Effector memory CD8-positive, alpha-beta T cell (primary cell): ENCODE measurements at regions not wholly inside any gene's neighbourhood (a gene's known extent, or its start where the extent isn't known, plus 50 kb on each side); places are given as distances from the start of the nearest gene placed in this dataset.

Experiments used
- ATAC-seq: fragments of 150-1000 bp; cut with Tn5 transposase; replicated peaks from 2 replicates; pipeline ENCODE4 v1.10.0; 2021; ENCODE audit warnings: mild to moderate bottlenecking, moderate library complexity
- DNase-seq, 3 experiments: peaks; one replicate each; pipeline ENCODE4 v3.0.0; 2021
- H3K27ac Mint-ChIP-seq, 2 donors: one replicate each; pipeline ENCODE4 v1.8.0; 2022; ENCODE audit warnings: mild to moderate bottlenecking in 2 of 2, mixed read lengths in 2 of 2, moderate library complexity in 2 of 2
- H3K27me3 Mint-ChIP-seq, 2 donors: one replicate each; pipeline ENCODE4 v1.8.0; 2022; ENCODE audit warnings: mixed read lengths in 2 of 2
- H3K36me3 Mint-ChIP-seq: one replicate; pipeline ENCODE4 v1.8.0; 2022; ENCODE audit warnings: mild to moderate bottlenecking, moderate library complexity, mixed read lengths; ENCODE audit not compliant: insufficient read depth
- H3K4me1 Mint-ChIP-seq, 2 donors: one replicate each; pipeline ENCODE4 v1.8.0; 2022; ENCODE audit warnings: low read depth in 2 of 2, mixed read lengths in 2 of 2
- H3K4me3 Mint-ChIP-seq, 2 donors: one replicate each; pipeline ENCODE4 v1.8.0; 2022; ENCODE audit warnings: mild to moderate bottlenecking in 2 of 2, mixed read lengths in 2 of 2, moderate library complexity in 2 of 2
- H3K9me3 Mint-ChIP-seq, 2 donors: one replicate each; pipeline ENCODE4 v1.8.0; 2022; ENCODE audit warnings: mixed read lengths in 2 of 2

DNA sequence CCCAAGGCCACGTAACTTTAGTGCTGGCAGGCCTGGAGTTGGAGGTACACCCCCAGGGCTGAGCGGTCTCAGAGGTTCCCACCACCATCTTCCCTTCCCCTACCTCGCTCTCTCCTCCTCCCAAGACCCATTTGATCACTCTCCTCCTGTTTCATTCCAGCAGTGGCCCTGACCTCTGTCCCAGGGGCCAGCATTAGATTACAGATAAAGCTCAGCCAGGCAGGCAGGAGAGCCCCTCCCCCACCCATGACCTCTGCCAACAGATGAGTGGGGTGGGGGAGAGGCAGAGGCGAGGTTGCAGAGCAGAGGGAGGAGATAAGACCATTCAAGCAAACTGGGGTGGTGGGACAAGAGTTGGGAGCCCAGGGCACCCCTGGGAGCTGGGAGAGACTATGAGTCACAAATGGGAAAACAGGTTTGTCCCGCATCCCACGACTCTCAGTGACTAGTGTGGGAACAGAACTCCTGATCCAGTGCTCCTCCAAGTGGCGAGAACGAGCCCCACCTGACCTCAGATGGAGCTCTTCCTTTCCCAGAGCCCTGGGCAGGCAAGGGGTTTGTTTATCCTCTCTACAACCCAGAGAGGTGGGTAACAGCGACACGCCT is 367.9 kb downstream of the MN1 start:
- Mint-ChIP-seq H3K27me3 (peaks cover 13% of the 10 kb centered on the region in 2 donors), H3K4me3 (no peak overlapping the region), H3K4me1 (no peaks in the 10 kb centered on the region), H3K27ac (no peak overlapping the region), H3K9me3 (peaks cover under 1 to 8% of the 10 kb centered on the region in 2 donors), H3K36me3 (no peaks in the 10 kb centered on the region)
- ATAC-seq: no peak
- DNase-seq: no peak

DNA sequence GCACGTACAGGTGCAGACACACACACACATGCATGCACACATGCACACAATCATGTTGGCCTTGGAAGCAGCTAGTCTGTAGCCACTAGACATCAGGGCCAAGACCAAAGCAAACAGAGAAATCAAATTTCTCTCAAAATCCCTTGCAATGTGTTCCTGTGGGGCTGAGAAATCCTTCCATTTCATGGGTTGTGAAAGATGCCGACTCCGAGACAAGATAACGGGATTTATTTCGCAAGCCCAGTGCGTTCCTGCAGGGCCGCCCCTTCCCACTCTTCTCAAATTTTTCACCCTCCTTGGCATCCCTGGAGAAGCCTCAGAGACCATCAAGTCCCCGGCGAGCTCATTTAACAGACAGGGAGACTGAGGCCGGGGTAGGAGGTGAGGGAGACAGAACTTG is 366.7 kb downstream of the MN1 start:
- H3K27me3 Mint-ChIP-seq: peaks cover 13 to 14% of the 10 kb centered on the region in 2 donors
- ATAC-seq (no peak), DNase-seq (no peak)
- H3K4me3 Mint-ChIP-seq: no peak overlapping the region
- no peak overlapping the region for H3K27ac Mint-ChIP-seq
- no peaks in the 10 kb centered on the region for H3K36me3 Mint-ChIP-seq
- H3K4me1 Mint-ChIP-seq: no peaks in the 10 kb centered on the region
- peaks cover 0 to 8% of the 10 kb centered on the region in 2 donors for H3K9me3 Mint-ChIP-seq

DNA sequence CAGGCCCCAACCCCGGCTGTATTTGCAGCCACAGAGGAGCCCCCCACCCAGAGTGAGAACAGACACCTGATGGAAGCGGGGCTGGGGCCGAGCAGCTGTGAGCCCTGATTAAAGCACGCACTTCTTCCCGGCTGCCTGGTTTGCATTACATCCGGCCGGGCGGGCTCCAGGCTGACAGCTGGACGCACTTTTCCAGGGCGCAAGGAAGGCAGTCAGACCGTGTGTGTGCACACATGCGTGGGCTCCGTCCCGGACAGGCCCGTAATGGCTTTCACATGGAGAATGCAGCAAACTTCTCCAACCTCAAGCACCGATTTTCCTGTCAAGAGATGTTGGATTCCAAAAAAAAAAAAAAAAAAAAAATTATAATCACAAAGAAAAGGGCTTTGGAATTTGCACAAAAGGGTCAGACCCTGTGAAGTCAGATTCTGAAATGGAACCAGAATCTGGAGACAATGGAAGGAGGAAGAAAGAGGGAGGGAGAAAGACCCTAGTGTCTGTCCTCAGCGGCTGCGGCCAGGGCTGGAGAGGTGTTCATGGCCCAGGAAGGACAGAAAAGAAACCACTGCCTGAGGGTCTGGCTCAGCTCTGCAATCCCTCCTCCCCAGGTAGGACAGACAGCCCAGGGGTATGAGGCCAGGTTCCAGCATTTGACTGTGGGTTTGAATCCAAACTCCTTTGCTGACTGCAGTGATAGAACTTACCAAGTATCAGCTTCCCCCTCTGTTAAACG is 365.5 kb downstream of the MN1 start:
- no peak overlapping the region for H3K27ac Mint-ChIP-seq
- H3K9me3 Mint-ChIP-seq: peaks cover 0 to 5% of the 10 kb centered on the region in 2 donors
- no peaks in the 10 kb centered on the region for H3K4me1 Mint-ChIP-seq
- DNase-seq (no peak), ATAC-seq (no peak)
- no peaks in the 10 kb centered on the region for H3K36me3 Mint-ChIP-seq
- H3K27me3 Mint-ChIP-seq: peaks cover 8 to 14% of the 10 kb centered on the region in 2 donors
- H3K4me3 Mint-ChIP-seq: no peak overlapping the region

DNA sequence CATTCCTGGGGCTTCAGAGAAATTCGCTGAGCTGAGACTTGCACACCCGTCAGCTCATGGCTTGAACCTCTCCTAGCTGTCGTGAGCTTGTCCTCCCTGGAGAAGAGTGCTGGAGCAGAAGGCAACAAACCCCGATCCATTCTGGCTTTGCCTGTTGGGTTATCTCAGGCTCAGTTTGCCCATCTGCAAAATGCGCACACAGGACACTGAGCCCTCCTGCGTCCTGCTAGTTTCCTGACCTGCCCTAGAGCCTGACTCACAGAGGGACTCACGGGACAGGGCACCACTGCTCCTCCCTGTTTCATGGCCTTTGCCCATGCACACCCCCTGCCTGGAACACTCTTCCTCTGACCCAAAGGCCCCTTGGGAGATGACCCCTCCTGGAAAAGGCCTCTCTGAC is 365.0 kb downstream of the MN1 start:
- Mint-ChIP-seq H3K4me1 (no peaks in the 10 kb centered on the region), H3K36me3 (no peaks in the 10 kb centered on the region), H3K27me3 (peaks cover 8 to 14% of the 10 kb centered on the region in 2 donors), H3K27ac (no peak overlapping the region), H3K4me3 (no peak overlapping the region), H3K9me3 (peaks cover 0 to 5% of the 10 kb centered on the region in 2 donors)
- ATAC-seq (no peak), DNase-seq (no peak)

DNA sequence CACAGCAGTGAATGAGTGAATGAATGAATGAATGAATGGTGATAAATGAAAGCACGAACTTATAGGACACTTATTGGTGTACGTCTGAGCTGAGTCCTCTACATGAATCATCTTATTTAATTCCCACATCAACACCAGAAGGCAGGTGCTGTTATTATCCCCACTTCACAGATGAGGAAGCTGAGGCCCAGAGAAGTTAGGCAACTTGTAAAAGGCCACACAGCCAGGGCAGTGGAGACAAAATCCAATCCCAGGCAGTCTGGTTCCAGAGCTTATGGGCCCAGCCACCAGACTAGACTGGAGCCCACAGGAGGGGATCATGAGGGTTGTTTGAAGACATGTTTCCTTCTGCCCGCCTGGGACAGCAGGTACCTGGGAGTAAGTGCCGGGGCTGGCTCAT is 364.0 kb downstream of the MN1 start:
- no peaks in the 10 kb centered on the region for H3K4me1 Mint-ChIP-seq
- H3K9me3 Mint-ChIP-seq: peaks cover 0 to 2% of the 10 kb centered on the region in 2 donors
- no peak for ATAC-seq
- H3K27me3 Mint-ChIP-seq: peaks cover 8 to 14% of the 10 kb centered on the region in 2 donors
- DNase-seq: no peak
- H3K27ac Mint-ChIP-seq: no peak overlapping the region
- H3K4me3 Mint-ChIP-seq: no peak overlapping the region
- no peaks in the 10 kb centered on the region for H3K36me3 Mint-ChIP-seq

DNA sequence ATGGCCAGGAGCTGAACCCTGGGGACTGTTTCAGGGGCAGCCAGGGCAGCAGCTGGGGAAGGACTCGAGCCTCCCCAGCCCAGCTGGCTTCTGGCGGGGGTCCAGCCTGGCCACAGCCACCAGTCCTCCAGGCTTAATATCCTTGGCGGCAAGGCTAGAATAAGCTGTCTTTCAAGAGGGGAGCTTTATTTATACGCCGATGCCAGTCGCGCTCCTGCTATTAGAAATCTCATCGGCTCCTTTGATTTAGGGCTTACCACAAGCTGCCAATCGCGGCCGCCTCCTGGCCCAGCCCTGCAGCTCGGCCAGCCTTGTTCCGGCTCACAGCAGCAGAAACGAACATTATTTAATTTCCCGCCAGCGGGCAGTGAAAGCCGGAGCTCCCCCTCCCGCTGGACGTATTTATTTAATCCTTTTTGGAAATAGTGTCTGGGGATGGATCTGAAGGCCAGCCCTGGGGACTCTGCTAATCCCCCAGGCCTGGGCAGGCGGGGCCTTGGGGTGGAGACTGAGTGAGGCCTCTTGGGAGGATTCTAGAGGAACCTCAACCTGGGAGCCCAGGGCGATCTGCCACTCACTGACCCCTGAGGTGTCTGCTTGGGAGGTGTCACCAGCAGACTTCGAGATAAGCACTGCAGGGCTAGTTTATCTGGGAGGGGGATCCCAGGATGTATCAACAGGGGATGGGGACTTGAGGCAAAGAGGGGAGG is 363.1 kb downstream of the MN1 start:
- ATAC-seq (no peak), DNase-seq (no peak)
- Mint-ChIP-seq H3K4me1 (no peaks in the 10 kb centered on the region), H3K27ac (no peak overlapping the region), H3K4me3 (no peak overlapping the region), H3K9me3 (no peaks in the 10 kb centered on the region), H3K36me3 (no peaks in the 10 kb centered on the region), H3K27me3 (peaks cover 8 to 17% of the 10 kb centered on the region in 2 donors)

DNA sequence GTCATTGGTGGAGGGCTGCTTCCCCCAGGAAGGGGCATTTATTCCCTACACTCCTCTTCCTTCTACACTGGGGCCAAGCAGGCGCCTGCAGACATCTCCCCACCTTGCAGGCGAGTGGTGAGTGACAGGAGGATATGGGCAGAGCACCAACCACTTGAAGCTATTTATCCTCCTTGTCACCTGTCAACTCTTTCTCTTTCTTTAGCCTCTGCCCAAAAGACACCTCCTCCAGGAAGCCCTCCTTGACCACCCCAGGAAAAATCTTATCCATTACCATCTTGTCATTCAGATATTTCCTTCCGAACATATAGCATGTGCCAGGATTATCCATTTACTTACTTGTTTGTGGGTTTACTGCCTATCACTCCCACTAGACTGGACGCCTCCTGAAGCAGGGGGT is 362.4 kb downstream of the MN1 start:
- no peaks in the 10 kb centered on the region for H3K9me3 Mint-ChIP-seq
- ATAC-seq (no peak), DNase-seq (no peak)
- H3K4me1 Mint-ChIP-seq: no peaks in the 10 kb centered on the region
- H3K4me3 Mint-ChIP-seq: no peak overlapping the region
- no peaks in the 10 kb centered on the region for H3K36me3 Mint-ChIP-seq
- H3K27ac Mint-ChIP-seq: no peak overlapping the region
- peaks cover 8 to 17% of the 10 kb centered on the region in 2 donors for H3K27me3 Mint-ChIP-seq

DNA sequence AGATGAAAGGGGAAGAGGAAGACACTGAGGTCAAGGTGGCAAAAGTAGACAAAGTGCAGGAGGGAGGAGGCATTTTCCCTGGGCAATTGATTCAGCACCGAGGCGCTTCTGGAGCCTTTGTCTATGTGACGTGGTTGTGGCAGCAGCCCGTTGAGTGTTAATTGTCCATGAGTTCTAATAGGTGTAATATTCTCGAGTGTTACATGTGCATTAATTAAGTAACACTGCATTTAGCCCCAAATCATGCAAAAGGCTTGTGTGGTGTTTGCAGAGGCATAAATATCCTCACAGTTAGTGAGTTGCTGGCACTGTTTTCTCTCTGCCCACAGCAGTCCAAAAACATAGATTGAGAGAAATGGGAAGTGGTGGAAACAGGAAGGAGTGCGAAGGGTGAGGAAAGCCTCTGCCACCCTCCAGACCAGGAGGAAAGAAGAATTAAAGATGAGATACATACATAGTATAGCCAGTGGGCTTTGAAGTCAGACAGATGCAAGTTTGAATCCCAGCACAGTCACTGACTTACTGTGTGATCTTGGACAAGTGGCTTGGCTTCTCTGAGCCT is 361.2 kb downstream of the MN1 start:
- no peak overlapping the region for H3K27ac Mint-ChIP-seq
- no peaks in the 10 kb centered on the region for H3K36me3 Mint-ChIP-seq
- ATAC-seq (no peak), DNase-seq (no peak)
- peaks cover 4 to 16% of the 10 kb centered on the region in 2 donors for H3K27me3 Mint-ChIP-seq
- no peaks in the 10 kb centered on the region for H3K4me1 Mint-ChIP-seq
- H3K4me3 Mint-ChIP-seq: no peak overlapping the region
- no peaks in the 10 kb centered on the region for H3K9me3 Mint-ChIP-seq

DNA sequence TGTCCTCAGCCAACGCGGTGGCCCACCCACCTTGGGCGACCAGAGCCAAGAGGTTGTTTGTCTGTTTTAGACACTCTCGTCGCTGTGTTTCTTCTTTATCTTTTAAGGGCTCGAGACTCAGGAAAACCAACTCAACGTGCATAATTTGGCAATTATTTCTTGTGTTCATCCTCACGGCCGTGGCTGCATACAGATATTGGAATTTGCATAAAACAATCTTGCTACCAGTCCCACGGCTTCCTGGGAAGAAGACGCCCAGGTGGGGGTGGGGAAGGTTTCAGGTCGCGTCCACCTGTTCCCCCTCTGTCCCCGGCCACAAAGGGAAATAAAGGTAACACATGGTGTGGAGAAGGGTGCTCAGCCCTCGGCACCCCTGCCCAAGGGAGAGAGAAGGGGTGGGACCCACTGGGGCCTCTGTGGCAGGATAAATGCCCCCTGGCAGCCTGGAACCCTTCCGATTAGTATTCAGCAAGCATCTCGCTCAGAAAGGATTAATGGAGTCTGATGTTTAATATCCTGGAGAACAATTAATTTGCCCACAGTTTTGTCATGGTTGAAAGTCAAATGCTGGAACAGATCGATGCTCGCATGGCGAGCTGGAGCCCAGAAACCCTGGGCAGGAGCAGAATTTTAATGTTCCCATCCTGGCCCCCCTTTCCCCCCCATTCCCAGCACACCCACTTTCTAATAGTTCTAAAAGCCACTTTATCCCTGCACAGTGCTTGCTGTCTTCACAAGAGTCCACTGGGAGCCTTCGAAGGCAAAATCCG is 359.7 kb downstream of the MN1 start:
- no peaks in the 10 kb centered on the region for H3K9me3 Mint-ChIP-seq

DNA sequence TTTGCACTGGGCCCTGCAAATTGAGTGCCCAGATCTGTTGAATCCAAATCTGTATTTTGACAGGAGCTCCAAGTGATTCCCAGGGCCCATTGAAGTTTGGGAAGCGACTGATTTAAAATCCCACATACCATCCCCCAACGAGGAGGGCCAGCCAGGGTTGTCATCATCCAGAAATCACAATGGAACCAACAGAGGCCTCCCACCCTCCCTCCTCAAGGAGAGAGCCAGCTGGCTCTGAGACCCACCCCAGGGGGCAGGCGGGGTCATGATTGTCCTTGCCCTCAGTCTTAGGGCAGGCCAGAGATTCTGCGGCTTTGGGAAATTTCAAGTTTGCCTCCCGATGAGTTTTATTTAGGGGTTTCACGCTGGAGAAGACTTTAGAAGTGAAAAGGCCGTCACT is 358.2 kb downstream of the MN1 start:
- no peak for DNase-seq
- H3K27me3 Mint-ChIP-seq: peaks cover 0 to 16% of the 10 kb centered on the region in 2 donors
- H3K36me3 Mint-ChIP-seq: no peaks in the 10 kb centered on the region
- no peaks in the 10 kb centered on the region for H3K4me1 Mint-ChIP-seq
- ATAC-seq: no peak
- no peaks in the 10 kb centered on the region for H3K9me3 Mint-ChIP-seq
- no peak overlapping the region for H3K4me3 Mint-ChIP-seq
- no peak overlapping the region for H3K27ac Mint-ChIP-seq

More for the DNA sequence above, 359.7 kb downstream of the MN1 start:
- no peaks in the 10 kb centered on the region for H3K4me1 Mint-ChIP-seq
- no peak for DNase-seq
- H3K27me3 Mint-ChIP-seq: peaks cover 0 to 16% of the 10 kb centered on the region in 2 donors
- no peak for ATAC-seq
- H3K36me3 Mint-ChIP-seq: no peaks in the 10 kb centered on the region
- H3K4me3 Mint-ChIP-seq: no peak overlapping the region
- H3K27ac Mint-ChIP-seq: no peak overlapping the region

DNA sequence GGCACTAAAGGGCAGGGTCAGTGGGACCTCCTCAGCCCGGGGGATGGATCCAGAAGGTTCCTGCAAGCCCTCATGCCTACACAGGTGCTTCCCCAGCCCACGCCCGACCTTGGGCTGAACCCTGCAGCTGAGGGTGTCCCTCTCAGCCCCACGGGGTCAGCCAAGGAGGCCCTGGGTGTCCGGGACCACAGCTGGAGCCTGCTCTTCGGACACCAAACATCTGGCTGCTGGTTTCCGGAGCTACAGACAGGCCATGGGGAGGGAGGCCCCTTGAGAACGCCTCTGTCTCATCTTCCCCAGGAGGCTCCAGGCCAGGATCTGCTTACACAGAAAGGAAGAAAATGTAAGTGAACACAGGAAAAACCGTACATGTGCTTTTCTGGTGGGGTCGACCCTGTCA is 355.7 kb downstream of the MN1 start:
- Mint-ChIP-seq H3K4me1 (no peaks in the 10 kb centered on the region), H3K27me3 (peaks cover 0 to 19% of the 10 kb centered on the region in 2 donors), H3K9me3 (peaks cover 0 to 2% of the 10 kb centered on the region in 2 donors), H3K4me3 (no peak overlapping the region), H3K36me3 (no peaks in the 10 kb centered on the region), H3K27ac (no peak overlapping the region)
- no peak for ATAC-seq
- no peak for DNase-seq

DNA sequence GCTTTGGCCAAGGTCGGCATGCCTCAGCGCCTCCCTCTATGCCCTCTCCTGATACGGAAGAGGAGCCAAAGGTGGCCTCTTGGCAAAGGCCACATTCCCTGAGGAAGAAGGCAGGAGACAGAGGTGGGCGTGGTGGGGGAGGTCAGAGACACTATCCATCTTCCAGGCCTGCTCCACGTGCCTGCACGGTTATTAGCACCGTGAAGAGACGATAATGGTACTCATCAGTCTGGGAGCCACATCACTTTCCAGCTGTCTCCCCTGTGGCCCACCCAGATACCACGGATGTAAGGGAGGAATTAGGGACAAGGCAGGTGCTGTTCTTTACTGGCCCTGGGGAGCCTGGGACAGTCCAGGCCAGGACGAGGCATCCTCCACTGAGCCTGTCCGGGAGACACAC is 354.3 kb downstream of the MN1 start:
- peaks cover 0 to 19% of the 10 kb centered on the region in 2 donors for H3K27me3 Mint-ChIP-seq
- ATAC-seq (no peak), DNase-seq (no peak)
- H3K36me3 Mint-ChIP-seq: no peaks in the 10 kb centered on the region
- no peak overlapping the region for H3K27ac Mint-ChIP-seq
- H3K9me3 Mint-ChIP-seq: peaks cover 4 to 9% of the 10 kb centered on the region in 2 donors
- H3K4me3 Mint-ChIP-seq: no peak overlapping the region
- H3K4me1 Mint-ChIP-seq: no peaks in the 10 kb centered on the region

DNA sequence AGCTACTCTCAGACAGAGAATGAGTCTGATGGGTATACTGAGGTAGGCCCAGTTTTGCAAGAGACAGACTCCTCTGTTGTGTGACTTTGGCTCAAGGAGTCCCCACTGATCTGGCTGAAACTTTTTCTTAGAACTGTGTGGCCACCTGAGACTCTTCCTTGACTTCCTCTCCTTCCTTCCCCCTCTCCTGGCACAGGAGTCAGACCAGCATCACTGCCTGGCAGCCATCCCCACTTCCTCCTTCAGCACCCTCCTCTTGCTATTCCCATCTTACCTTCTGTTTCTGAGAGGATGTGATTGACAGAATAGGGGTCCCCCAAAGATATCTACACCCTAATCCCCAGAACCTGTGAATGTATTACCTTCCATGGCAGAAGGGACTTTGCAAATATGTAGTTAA is 351.1 kb downstream of the MN1 start:
- Mint-ChIP-seq H3K27me3 (peaks cover 8 to 15% of the 10 kb centered on the region in 2 donors), H3K4me1 (no peaks in the 10 kb centered on the region), H3K4me3 (no peak overlapping the region), H3K9me3 (peaks cover 6 to 12% of the 10 kb centered on the region in 2 donors), H3K36me3 (no peaks in the 10 kb centered on the region), H3K27ac (no peak overlapping the region)
- DNase-seq (no peak), ATAC-seq (no peak)
